Activated CD8-positive, alpha-beta T cell treated with anti-CD3 and anti-CD28 coated beads for 36 hours (primary cell): ENCODE measurements at regions not wholly inside any gene's neighbourhood (a gene's known extent, or its start where the extent isn't known, plus 50 kb on each side); places are given as distances from the start of the nearest gene placed in this dataset.

Experiments used
- ATAC-seq: fragments of 200-7000 bp; cut with Tn5 transposase; one replicate; pipeline ENCODE4 v1.10.0; 2021; ENCODE audit warnings: mild to moderate bottlenecking, moderate library complexity
- CTCF ChIA-PET: fragments of 350-600 bp; sonication (Branson Sonifier 250); formaldehyde crosslinking; loops from one replicate; lab custom pipeline; 2021; ENCODE audit warnings: antibody characterized with exemption; lab: Charles Lee
- POLR2A ChIA-PET: fragments of 350-600 bp; sonication (Branson Sonifier 250); formaldehyde crosslinking; loops from one replicate; lab custom pipeline; 2021; ENCODE audit warnings: antibody characterized with exemption; lab: Charles Lee
- DNase-seq: peaks from one replicate; pipeline ENCODE4 v3.0.0-alpha.2; 2020
- H3K27ac Mint-ChIP-seq: one replicate; pipeline ENCODE4 v1.8.0; 2021; ENCODE audit warnings: mild to moderate bottlenecking, mixed read lengths
- H3K27me3 Mint-ChIP-seq: one replicate; pipeline ENCODE4 v1.8.0; 2021; ENCODE audit warnings: mixed read lengths
- H3K36me3 Mint-ChIP-seq: one replicate; pipeline ENCODE4 v1.8.0; 2021; ENCODE audit warnings: low read depth, mixed read lengths
- H3K4me1 Mint-ChIP-seq: one replicate; pipeline ENCODE4 v1.8.0; 2021; ENCODE audit warnings: low read depth, mixed read lengths
- H3K4me3 Mint-ChIP-seq: one replicate; pipeline ENCODE4 v1.8.0; 2021; ENCODE audit warnings: mild to moderate bottlenecking, moderate library complexity, mixed read lengths
- H3K9me3 Mint-ChIP-seq: one replicate; pipeline ENCODE4 v1.8.0; 2021; ENCODE audit warnings: mixed read lengths
- intact Hi-C: fragments of 100-400 bp; cut with micrococcal nuclease; formaldehyde crosslinking; loops from one replicate; pipeline ENCODE4 v1.10.0; 2022
- TF ChIP-seq, protein P1 (sequence below): fragments of 200-600 bp; IDR thresholded peaks from one replicate; pipeline ENCODE4 v1.8.0; 2022; ENCODE audit warnings: antibody characterized with exemption, mild to moderate bottlenecking

DNA sequence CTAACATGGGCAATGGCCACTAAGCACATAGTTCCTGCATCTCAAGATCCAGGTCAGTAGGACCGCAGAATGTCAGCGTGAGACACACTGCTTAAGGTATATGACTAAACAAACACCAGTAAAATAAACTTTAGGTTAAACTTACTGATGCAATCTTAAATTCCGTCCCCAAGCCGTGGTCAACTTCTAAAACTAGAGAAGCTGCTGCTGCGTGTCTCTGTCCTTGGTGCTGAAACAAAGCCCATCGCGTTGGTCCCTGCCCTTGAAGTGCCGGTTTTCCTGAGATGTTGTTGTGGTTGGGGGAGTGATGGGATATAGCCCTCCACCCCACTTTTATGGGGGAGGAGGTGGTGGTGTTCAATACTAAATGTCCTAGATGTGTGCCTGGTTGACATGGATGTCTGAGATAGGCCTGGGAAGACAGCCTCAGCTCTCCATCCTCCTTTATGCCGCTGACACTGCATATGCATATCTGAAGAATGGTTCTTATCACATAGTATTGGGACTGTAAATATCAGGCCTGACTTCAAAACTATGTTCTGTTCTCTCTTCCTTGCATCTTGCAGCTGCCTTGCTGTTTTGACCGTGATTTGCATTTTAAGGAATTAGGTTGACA lies 72.0 kb upstream of the KCNA3 start:
- H3K9me3 Mint-ChIP-seq = no peaks in the 10 kb centered on the region
- DNase-seq = peak; percentile 70
- peaks cover 6% of the 10 kb centered on the region for H3K27me3 Mint-ChIP-seq
- no peak overlapping the region for H3K27ac Mint-ChIP-seq
- H3K4me1 Mint-ChIP-seq = no peaks in the 10 kb centered on the region
- H3K4me3 Mint-ChIP-seq = no peak overlapping the region
- peak; percentile 47 for ATAC-seq
- ChIA-PET POLR2A (no interaction called here), CTCF (interaction anchor here (1.2 kb wide), 1 partner anchor 117 kb away, joined by 3 read pairs; no protein-coding TSS in a partner anchor)
- TF ChIP-seq, protein P1, sequence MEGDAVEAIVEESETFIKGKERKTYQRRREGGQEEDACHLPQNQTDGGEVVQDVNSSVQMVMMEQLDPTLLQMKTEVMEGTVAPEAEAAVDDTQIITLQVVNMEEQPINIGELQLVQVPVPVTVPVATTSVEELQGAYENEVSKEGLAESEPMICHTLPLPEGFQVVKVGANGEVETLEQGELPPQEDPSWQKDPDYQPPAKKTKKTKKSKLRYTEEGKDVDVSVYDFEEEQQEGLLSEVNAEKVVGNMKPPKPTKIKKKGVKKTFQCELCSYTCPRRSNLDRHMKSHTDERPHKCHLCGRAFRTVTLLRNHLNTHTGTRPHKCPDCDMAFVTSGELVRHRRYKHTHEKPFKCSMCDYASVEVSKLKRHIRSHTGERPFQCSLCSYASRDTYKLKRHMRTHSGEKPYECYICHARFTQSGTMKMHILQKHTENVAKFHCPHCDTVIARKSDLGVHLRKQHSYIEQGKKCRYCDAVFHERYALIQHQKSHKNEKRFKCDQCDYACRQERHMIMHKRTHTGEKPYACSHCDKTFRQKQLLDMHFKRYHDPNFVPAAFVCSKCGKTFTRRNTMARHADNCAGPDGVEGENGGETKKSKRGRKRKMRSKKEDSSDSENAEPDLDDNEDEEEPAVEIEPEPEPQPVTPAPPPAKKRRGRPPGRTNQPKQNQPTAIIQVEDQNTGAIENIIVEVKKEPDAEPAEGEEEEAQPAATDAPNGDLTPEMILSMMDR = no peak
- no peaks in the 10 kb centered on the region for H3K36me3 Mint-ChIP-seq
- intact Hi-C loops = no loop called here

DNA sequence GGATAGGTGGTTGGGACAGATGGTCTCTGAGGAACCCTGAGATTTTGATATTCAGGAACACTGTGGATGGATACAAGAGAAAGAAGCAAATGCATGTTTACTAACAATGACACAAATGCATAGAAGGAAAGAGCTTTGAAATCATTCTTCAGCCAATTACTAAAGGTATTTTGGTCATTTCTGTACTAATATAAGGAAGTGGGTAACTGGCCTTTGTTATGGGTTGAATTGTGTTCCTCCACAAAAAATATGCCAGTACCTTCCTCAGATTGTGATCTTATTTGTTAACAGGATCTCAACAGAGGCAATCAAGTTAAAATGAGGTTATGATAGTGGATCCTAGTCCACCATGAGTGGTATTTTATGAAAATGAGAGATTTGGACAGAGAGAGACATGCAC lies 68.7 kb upstream of the KCNA3 start:
- H3K9me3 Mint-ChIP-seq = no peaks in the 10 kb centered on the region
- peaks cover 8% of the 10 kb centered on the region for H3K27me3 Mint-ChIP-seq
- CTCF ChIA-PET = interaction anchor here (2.1 kb wide), 1 partner anchor 22 kb away, joined by 8 read pairs; no protein-coding TSS in a partner anchor
- no peak overlapping the region for H3K4me3 Mint-ChIP-seq
- no peaks in the 10 kb centered on the region for H3K36me3 Mint-ChIP-seq
- POLR2A ChIA-PET = no interaction called here
- ATAC-seq = no peak
- intact Hi-C loops = no loop called here
- DNase-seq = no peak
- TF ChIP-seq, protein P1 = no peak
- no peaks in the 10 kb centered on the region for H3K4me1 Mint-ChIP-seq
- no peak overlapping the region for H3K27ac Mint-ChIP-seq

DNA sequence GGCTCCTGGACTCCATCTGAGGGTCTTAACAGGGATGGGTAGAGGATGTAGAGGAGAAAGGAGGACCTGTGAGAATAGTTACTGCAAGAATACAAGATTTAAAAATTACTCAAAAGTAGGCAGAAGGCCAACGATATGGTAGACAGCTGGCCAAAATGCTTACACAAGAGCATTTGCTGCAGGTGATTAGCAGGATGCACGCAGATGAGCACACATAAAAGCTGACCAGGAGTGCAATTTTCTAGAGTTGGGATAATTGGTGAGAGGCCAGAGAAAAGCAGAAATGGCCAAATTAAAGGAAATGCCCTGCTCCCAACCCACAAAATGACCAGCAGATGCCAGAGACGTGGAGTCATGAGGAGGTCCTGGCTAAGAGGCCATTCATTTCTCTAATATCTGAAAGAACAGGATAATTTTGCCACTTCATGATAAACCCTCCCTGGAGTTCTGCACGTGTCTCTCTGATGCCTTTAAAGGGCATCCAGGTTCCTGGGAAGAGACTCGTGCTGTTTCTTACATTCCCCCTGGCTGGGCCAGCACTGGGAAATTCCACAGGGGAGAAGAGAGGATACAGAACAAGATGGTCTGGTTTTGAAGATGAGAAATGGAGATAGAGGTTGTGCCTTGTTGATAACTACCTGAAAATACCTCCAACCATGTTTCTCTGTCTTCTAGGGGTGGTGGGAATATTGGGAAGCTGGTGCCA lies 62.3 kb upstream of the KCNA3 start:
- DNase-seq (no peak), ATAC-seq (no peak)
- Mint-ChIP-seq H3K27ac (no peak overlapping the region), H3K4me3 (no peak overlapping the region), H3K36me3 (no peaks in the 10 kb centered on the region), H3K9me3 (no peaks in the 10 kb centered on the region), H3K4me1 (no peaks in the 10 kb centered on the region), H3K27me3 (peaks cover 2% of the 10 kb centered on the region)
- TF ChIP-seq, protein P1 = no peak
- intact Hi-C loops = no loop called here
- CTCF ChIA-PET = interaction anchor here (1.1 kb wide), 1 partner anchor 29 kb away, joined by 3 read pairs; no protein-coding TSS in a partner anchor
- POLR2A ChIA-PET = no interaction called here

DNA sequence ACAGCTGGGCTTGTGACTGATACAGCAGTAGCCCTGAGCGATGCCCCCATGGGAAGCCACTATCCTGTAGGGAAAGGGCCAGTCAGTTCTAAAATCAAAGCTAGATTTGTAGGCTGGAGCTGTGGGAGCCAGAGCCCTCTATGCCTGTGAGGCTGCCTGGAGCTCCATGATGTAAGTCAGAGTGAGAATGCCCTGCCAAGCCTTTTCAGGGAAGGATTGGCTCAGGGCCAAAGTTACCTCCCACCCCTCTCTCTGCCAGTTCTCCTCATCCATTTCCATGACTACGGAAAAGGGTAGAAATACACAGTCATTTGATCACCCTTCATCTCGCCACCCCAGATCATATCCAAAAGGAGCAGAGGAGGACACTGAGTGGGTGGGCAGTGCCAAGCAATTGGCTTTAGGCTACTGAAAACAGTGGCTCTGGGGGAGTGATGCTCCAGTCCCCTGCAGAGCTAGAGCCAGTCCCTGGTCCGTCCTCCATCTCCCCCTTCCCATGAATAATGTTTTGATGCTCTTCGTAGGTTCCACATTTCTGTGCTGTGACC lies 59.5 kb upstream of the KCNA3 start:
- Mint-ChIP-seq H3K27me3 (no peaks in the 10 kb centered on the region), H3K27ac (no peak overlapping the region), H3K4me3 (no peak overlapping the region), H3K36me3 (no peaks in the 10 kb centered on the region), H3K4me1 (no peaks in the 10 kb centered on the region), H3K9me3 (no peaks in the 10 kb centered on the region)
- CTCF ChIA-PET = interaction anchor here (1.1 to 1.4 kb wide), 4 partner anchors 13 to 115 kb away, joined by 3 to 6 read pairs (median 4); no protein-coding TSS in a partner anchor
- DNase-seq (no peak), ATAC-seq (no peak)
- POLR2A ChIA-PET = no interaction called here
- intact Hi-C loops = no loop called here
- TF ChIP-seq, protein P1 = no peak

DNA sequence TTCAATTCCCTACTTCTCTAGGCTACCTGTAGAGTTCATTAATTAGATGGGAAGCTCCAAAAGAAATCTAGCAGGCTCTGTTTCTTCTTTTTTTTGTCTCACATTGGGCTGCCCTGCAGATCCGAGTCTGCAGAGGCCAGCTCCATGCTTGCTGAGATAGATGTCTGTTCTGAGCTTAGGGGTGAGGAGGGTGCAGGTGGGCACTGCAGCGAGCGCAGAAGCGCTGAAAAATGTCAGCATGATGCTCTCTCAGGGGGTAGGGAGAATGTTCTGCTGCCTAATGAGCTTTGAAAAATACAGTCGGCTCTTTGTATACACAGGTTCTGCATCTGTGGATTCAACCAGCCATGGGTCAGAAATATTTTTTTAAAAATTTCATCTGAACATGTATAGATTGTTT lies 56.8 kb upstream of the KCNA3 start:
- Mint-ChIP-seq H3K4me3 (no peak overlapping the region), H3K4me1 (peaks cover 23% of the 10 kb centered on the region), H3K27me3 (no peaks in the 10 kb centered on the region), H3K27ac (no peak overlapping the region), H3K9me3 (no peaks in the 10 kb centered on the region), H3K36me3 (no peaks in the 10 kb centered on the region)
- ChIA-PET POLR2A (interaction anchor here (0.6 kb wide), 1 partner anchor 349 kb away, joined by 3 read pairs; no protein-coding TSS in a partner anchor), CTCF (interaction anchor here (1.2 to 2.0 kb wide), 2 partner anchors 35 to 49 kb away, joined by 4 to 6 read pairs; no protein-coding TSS in a partner anchor)
- DNase-seq (no peak), ATAC-seq (no peak)
- intact Hi-C loops = no loop called here
- TF ChIP-seq, protein P1 = no peak
